WTC11 (cell line): ENCODE measurements at regions not wholly inside any gene's neighbourhood (a gene's known extent, or its start where the extent isn't known, plus 50 kb on each side); places are given as distances from the start of the nearest gene placed in this dataset.

Source experiments
- ETV6 ChIP-seq: sonication (generic); formaldehyde crosslinking; IDR thresholded peaks from 2 replicates; pipeline ENCODE4 v1.8.1; 2022; ENCODE audit warnings: mild to moderate bottlenecking, missing genetic modification reagents
- JAZF1 ChIP-seq: fragments of 250-450 bp; sonication (Bioruptor Pico); IDR thresholded peaks from 2 replicates; pipeline ENCODE4 v1.9.0; 2021; ENCODE audit warnings: moderate library complexity, mild to moderate bottlenecking, inconsistent platforms
- NFYB ChIP-seq: sonication (generic); formaldehyde crosslinking; conservative IDR thresholded peaks from 2 replicates; pipeline ENCODE4 v1.8.0; 2022; ENCODE audit warnings: low read depth, missing genetic modification reagents
- ZNF138 ChIP-seq: sonication (generic); formaldehyde crosslinking; conservative IDR thresholded peaks from 2 replicates; pipeline ENCODE4 v1.8.1; 2022; ENCODE audit warnings: mild to moderate bottlenecking, moderate library complexity, missing genetic modification reagents
- ZNF263 ChIP-seq: sonication (generic); formaldehyde crosslinking; IDR thresholded peaks from 2 replicates; pipeline ENCODE4 v1.8.1; 2022; ENCODE audit warnings: low read depth, mild to moderate bottlenecking, moderate library complexity, missing genetic modification reagents
- TF ChIP-seq, protein P1 (sequence below): fragments of 200-600 bp; IDR thresholded peaks from 2 replicates; pipeline ENCODE4 v1.8.0; 2022; ENCODE audit warnings: antibody characterized with exemption
- TF ChIP-seq, protein P2 (sequence below): sonication (generic); formaldehyde crosslinking; IDR thresholded peaks from 2 replicates; pipeline ENCODE4 v1.8.0; 2023; ENCODE audit warnings: missing genetic modification reagents, mild to moderate bottlenecking, borderline replicate concordance
- TF ChIP-seq, protein P3 (sequence below): fragments of 250-450 bp; sonication (Bioruptor Pico); IDR thresholded peaks from 2 replicates; pipeline ENCODE4 v1.9.0; 2021; ENCODE audit warnings: moderate library complexity, mild to moderate bottlenecking, inconsistent platforms, borderline replicate concordance
- TF ChIP-seq, protein P4 (sequence below): sonication (generic); formaldehyde crosslinking; IDR thresholded peaks from 2 replicates; pipeline ENCODE4 v1.8.1; 2022; ENCODE audit warnings: missing genetic modification reagents, borderline replicate concordance

DNA sequence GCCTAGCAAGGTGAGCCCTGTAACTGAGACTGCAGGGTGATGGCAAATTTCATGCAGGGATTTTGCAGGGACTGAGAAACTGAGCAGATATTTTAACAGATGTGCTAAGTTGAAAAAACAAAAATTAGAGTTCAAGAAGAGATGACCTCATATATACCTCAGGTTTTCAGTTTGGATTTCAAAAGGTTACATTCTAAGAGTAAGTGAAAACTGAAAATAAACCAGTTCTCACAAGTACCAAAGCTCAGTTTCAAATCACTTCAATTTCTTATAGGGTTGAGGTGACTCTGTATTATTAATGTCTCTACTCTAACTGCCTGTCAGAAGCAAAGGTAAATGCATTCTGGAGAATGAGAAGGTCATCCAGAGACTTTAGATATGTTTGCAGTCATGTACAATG is 237.4 kb upstream of the VRK2 start:
- TF ChIP-seq, protein P1, sequence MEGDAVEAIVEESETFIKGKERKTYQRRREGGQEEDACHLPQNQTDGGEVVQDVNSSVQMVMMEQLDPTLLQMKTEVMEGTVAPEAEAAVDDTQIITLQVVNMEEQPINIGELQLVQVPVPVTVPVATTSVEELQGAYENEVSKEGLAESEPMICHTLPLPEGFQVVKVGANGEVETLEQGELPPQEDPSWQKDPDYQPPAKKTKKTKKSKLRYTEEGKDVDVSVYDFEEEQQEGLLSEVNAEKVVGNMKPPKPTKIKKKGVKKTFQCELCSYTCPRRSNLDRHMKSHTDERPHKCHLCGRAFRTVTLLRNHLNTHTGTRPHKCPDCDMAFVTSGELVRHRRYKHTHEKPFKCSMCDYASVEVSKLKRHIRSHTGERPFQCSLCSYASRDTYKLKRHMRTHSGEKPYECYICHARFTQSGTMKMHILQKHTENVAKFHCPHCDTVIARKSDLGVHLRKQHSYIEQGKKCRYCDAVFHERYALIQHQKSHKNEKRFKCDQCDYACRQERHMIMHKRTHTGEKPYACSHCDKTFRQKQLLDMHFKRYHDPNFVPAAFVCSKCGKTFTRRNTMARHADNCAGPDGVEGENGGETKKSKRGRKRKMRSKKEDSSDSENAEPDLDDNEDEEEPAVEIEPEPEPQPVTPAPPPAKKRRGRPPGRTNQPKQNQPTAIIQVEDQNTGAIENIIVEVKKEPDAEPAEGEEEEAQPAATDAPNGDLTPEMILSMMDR: no peak
- TF ChIP-seq, protein P2, sequence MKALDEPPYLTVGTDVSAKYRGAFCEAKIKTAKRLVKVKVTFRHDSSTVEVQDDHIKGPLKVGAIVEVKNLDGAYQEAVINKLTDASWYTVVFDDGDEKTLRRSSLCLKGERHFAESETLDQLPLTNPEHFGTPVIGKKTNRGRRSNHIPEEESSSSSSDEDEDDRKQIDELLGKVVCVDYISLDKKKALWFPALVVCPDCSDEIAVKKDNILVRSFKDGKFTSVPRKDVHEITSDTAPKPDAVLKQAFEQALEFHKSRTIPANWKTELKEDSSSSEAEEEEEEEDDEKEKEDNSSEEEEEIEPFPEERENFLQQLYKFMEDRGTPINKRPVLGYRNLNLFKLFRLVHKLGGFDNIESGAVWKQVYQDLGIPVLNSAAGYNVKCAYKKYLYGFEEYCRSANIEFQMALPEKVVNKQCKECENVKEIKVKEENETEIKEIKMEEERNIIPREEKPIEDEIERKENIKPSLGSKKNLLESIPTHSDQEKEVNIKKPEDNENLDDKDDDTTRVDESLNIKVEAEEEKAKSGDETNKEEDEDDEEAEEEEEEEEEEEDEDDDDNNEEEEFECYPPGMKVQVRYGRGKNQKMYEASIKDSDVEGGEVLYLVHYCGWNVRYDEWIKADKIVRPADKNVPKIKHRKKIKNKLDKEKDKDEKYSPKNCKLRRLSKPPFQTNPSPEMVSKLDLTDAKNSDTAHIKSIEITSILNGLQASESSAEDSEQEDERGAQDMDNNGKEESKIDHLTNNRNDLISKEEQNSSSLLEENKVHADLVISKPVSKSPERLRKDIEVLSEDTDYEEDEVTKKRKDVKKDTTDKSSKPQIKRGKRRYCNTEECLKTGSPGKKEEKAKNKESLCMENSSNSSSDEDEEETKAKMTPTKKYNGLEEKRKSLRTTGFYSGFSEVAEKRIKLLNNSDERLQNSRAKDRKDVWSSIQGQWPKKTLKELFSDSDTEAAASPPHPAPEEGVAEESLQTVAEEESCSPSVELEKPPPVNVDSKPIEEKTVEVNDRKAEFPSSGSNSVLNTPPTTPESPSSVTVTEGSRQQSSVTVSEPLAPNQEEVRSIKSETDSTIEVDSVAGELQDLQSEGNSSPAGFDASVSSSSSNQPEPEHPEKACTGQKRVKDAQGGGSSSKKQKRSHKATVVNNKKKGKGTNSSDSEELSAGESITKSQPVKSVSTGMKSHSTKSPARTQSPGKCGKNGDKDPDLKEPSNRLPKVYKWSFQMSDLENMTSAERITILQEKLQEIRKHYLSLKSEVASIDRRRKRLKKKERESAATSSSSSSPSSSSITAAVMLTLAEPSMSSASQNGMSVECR (CRISPR knock-in tag): no peak
- TF ChIP-seq NFYB (CRISPR knock-in tag) (no peak), ZNF263 (CRISPR knock-in tag) (no peak), ETV6 (CRISPR knock-in tag) (no peak), ZNF138 (CRISPR knock-in tag) (no peak), JAZF1 (CRISPR knock-in tag) (no peak)
- TF ChIP-seq, protein P3, sequence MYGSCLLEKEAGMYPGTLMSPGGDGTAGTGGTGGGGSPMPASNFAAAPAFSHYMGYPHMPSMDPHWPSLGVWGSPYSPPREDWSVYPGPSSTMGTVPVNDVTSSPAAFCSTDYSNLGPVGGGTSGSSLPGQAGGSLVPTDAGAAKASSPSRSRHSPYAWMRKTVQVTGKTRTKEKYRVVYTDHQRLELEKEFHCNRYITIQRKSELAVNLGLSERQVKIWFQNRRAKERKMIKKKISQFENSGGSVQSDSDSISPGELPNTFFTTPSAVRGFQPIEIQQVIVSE (CRISPR knock-in tag): no peak
- TF ChIP-seq, protein P4, sequence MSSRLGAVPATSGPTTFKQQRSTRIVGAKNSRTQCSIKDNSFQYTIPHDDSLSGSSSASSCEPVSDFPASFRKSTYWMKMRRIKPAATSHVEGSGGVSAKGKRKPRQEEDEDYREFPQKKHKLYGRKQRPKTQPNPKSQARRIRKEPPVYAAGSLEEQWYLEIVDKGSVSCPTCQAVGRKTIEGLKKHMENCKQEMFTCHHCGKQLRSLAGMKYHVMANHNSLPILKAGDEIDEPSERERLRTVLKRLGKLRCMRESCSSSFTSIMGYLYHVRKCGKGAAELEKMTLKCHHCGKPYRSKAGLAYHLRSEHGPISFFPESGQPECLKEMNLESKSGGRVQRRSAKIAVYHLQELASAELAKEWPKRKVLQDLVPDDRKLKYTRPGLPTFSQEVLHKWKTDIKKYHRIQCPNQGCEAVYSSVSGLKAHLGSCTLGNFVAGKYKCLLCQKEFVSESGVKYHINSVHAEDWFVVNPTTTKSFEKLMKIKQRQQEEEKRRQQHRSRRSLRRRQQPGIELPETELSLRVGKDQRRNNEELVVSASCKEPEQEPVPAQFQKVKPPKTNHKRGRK (CRISPR knock-in tag): no peak
